GM21529 (cell line): ENCODE measurements at regions not wholly inside any gene's neighbourhood (a gene's known extent, or its start where the extent isn't known, plus 50 kb on each side); places are given as distances from the start of the nearest gene placed in this dataset.
"Not testable (repeated sequence)": the region's sequence is repeated elsewhere in the genome, so short reads cannot be mapped to it uniquely, and the experiment has no call there.

Experiments used
- ATAC-seq: cut with Tn5 transposase; IDR thresholded peaks from one replicate; pipeline ENCODE4 v1.9.1; 2021; ENCODE audit not compliant: unreplicated experiment

DNA sequence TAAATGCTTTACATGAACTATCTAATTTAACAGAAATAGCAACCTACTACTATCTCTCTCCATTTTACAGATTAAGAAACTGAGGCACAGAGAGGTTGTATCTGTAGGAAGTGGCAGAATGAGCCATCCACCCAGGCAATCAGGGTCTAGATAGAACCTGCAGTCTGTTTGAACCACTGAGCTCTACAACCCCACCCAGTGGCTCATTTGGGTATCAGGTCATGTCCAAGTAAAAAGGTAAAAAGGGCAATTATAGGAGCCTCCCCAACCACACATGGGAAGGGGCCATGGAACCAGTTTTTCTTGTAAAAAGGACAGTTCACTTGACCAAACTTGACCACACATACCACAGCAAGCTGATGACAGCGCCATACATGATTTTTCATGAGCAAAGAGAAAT is 92.9 kb upstream of the SGCG start:
- ATAC-seq = no peak

DNA sequence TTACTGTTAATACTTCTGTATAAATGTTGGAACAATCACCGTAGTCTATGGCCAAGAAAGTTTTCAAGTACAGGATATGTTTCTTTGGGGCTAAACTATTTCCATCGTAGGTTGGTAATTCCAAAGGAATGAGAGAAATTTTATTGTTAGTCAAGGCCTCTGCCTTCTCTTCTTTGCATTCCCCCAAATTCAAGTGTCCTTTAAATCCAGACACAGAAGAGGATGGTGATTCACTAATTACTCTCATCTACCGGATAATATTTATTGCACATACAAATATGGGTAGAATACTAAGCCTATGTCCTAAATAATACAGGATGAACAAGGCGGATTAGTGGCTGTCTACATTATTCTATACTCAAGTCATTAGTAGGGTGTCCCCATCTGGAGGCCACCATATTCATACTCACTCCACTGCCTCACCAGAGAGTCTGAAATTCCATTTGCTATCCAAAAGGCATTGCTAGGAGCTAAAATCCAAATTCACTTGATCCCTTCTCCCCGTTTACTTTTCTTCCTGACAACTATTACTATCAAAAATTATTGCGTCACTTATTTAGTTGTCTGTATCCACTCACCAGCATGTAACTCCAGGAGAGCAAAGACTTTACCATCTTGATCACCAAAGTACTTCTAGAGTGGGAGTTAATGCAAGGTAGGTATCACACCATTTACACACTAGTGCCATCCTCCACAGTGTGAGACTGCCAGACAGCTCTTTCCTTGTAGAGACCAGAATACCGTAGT is 82.4 kb upstream of the SGCG start:
- ATAC-seq = no peak

DNA sequence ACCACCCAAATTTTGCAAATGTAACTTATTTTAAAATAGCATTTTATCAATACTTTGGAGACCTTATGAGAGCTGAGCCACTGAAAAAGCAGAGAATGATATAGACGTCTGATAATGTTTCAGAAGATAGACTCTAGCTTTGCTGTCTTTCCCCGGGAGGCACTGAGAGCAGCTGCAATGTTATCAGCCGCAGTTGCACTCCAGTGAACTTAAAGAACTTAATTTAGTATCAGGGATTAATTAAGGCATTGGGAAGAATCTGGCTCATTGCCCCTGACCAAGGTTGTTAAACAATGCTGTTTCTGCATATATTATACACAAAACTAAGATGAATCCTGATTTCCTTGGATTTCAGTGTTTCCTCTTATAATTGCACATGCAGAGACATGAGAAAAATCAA is 75.7 kb upstream of the SGCG start:
- no peak for ATAC-seq

DNA sequence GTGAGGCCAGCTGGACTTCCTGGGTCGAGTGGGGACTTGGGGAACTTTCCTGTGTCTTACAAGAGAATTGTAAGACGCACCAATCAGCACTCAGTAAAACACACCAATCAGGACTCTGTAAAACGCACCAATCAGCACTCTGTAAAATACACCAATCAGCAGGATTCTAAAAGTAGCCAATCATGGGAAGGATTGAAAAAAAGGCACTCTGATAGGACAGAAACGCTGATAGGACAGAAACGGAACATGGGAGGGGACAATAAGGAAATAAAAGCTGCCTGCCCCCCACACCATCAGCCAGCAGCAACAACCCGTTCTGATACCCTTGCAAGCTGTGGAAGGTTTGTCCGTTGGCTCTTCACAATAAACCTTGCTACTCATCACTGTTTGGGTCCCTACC is 73.1 kb upstream of the SGCG start:
- ATAC-seq = no peak

DNA sequence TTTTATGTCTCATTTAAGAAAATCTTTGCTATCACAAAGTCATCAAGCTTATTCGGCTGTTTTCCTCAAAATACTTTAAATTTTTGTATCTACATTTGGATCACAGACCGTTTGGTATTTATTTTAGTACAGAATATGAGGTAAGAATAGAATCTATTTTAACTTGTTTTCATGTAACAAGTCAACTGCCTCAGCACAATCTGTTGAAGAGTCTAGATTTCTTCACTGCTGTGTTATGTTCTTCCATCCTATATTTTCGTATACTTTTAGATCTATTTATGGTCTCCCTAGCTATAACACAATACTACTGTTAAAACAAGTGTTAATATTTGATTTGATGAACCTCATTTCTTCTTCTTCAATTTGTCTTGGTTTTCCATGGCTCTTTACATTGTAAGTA is 61.6 kb upstream of the SGCG start:
- no peak for ATAC-seq

DNA sequence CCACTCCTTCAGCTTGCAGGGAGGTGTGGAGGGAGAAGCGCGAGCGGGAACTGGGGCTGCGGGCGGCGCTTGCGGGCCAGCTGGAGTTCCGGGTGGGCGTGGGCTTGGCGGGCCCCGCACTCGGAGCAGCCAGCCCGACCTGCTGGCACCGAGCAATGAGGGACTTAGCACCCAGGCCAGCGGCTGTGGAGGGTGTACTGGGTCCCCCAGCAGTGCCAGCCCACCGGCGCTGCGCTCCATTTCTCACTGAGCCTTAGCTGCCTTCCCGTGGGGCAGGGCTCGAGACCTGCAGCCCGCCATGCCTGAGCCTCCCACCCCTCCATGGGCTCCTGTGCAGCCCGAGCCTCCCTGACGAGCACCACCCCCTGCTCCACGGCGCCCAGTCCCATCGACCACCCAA is 53.2 kb upstream of the SGCG start:
- ATAC-seq = not testable (repeated sequence)

DNA sequence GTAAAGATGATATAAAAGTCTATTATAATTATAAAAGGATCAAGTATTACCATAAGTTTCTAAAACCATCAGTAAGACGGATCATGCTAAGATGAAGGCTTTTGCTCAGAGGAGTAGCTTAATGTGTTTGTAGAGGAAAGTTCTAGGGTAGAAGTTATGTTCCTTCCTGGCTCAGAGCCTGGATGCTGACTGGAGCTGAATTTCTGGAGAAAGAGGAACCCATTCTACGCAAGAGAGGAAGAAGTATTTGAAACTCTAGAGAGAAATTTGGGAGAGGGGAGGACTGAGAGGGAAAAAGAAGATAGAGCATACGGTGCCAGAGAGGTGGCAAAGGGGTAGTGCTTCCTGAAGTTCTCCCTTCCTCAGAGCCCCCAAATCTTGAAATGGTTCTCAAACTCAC is 51.4 kb upstream of the SGCG start:
- ATAC-seq = no peak
